ENCODE measurements at regions not wholly inside any gene's neighbourhood (a gene's known extent, or its start where the extent isn't known, plus 50 kb on each side); places are given as distances from the start of the nearest gene placed in this dataset.

- H3K4me1 ChIP-seq = no peaks in the 10 kb centered on the region
- WGBS, 2 donors = 74 to 87% methylated on average over 2 of the region's 2 CpGs
- no peak overlapping the region for H3K27ac ChIP-seq
- TF ChIP-seq CTCF (IDR thresholded peaks at IDR 0.05) (no peak), POLR2A (IDR thresholded peaks at IDR 0.05) (no peak)
- intact Hi-C loops (cut with DNase I; ENCODE audit: low total_unique reads) = no loop called here
- H3K4me3 ChIP-seq = no peak overlapping the region
- no peaks in the 10 kb centered on the region for H3K27me3 ChIP-seq
- H3K9me3 ChIP-seq = no peaks in the 10 kb centered on the region
- no peak for DNase-seq
- no peaks in the 10 kb centered on the region for H3K36me3 ChIP-seq (ENCODE audit: low read depth, missing control alignments)
Observed at GRCh38 chr2:176774766-176775451, 437.7 kb upstream of the HNRNPA3 start.

- Histone ChIP-seq H3K9me3 (no peaks in the 10 kb centered on the region), H3K36me3 (ENCODE audit: low read depth, missing control alignments) (no peaks in the 10 kb centered on the region), H3K27ac (no peak overlapping the region), H3K4me3 (no peak overlapping the region), H3K27me3 (no peaks in the 10 kb centered on the region), H3K4me1 (no peaks in the 10 kb centered on the region)
- intact Hi-C loops (cut with DNase I; ENCODE audit: low total_unique reads) = no loop called here
- TF ChIP-seq CTCF (IDR thresholded peaks at IDR 0.05) (no peak), POLR2A (IDR thresholded peaks at IDR 0.05) (no peak)
- DNase-seq = no peak
- WGBS, 2 donors = 90 to 97% methylated on average over 3 of the region's 3 CpGs
Observed at GRCh38 chr2:176777262-176777661, 435.3 kb upstream of the HNRNPA3 start.

GRCh38 chr2:176779917-176780316, 432.7 kb upstream of the HNRNPA3 start:
- Histone ChIP-seq H3K27ac (no peak overlapping the region), H3K36me3 (ENCODE audit: low read depth, missing control alignments) (no peaks in the 10 kb centered on the region), H3K4me1 (no peaks in the 10 kb centered on the region), H3K27me3 (no peaks in the 10 kb centered on the region), H3K4me3 (no peak overlapping the region), H3K9me3 (no peaks in the 10 kb centered on the region)
- WGBS, 2 donors = 92 to 94% methylated on average over 4 of the region's 4 CpGs
- no peak for DNase-seq
- intact Hi-C loops (cut with DNase I; ENCODE audit: low total_unique reads) = no loop called here
- no peak for TF ChIP-seq CTCF (IDR thresholded peaks at IDR 0.05)
- TF ChIP-seq POLR2A (IDR thresholded peaks at IDR 0.05) = no peak

GRCh38 chr2:176780348-176780747, 432.2 kb upstream of the HNRNPA3 start:
- H3K4me1 ChIP-seq = no peaks in the 10 kb centered on the region
- no peaks in the 10 kb centered on the region for H3K36me3 ChIP-seq (ENCODE audit: low read depth, missing control alignments)
- H3K4me3 ChIP-seq = no peak overlapping the region
- no peaks in the 10 kb centered on the region for H3K9me3 ChIP-seq
- no peak for DNase-seq
- no peaks in the 10 kb centered on the region for H3K27me3 ChIP-seq
- no peak overlapping the region for H3K27ac ChIP-seq
- intact Hi-C loops (cut with DNase I; ENCODE audit: low total_unique reads) = no loop called here
- WGBS, 2 donors = 86 to 88% methylated on average over 2 of the region's 2 CpGs
- TF ChIP-seq CTCF (IDR thresholded peaks at IDR 0.05) = no peak
- no peak for TF ChIP-seq POLR2A (IDR thresholded peaks at IDR 0.05)

GRCh38 chr2:176781570-176782217, 430.9 kb upstream of the HNRNPA3 start:
- 65 to 71% methylated on average over 4 of the region's 4 CpGs for WGBS, 2 donors
- intact Hi-C loops (cut with DNase I; ENCODE audit: low total_unique reads) = no loop called here

More at GRCh38 chr2:176781570-176782217, 430.9 kb upstream of the HNRNPA3 start:
- H3K36me3 ChIP-seq (ENCODE audit: low read depth, missing control alignments) = no peaks in the 10 kb centered on the region
- no peaks in the 10 kb centered on the region for H3K27me3 ChIP-seq
- no peak for DNase-seq
- no peaks in the 10 kb centered on the region for H3K9me3 ChIP-seq
- H3K4me3 ChIP-seq = no peak overlapping the region
- H3K27ac ChIP-seq = no peak overlapping the region
- no peaks in the 10 kb centered on the region for H3K4me1 ChIP-seq
- no peak for TF ChIP-seq CTCF (IDR thresholded peaks at IDR 0.05)
- TF ChIP-seq POLR2A (IDR thresholded peaks at IDR 0.05) = no peak
